Upper lobe of left lung (tissue), 4 donors: ENCODE measurements at regions not wholly inside any gene's neighbourhood (a gene's known extent, or its start where the extent isn't known, plus 50 kb on each side); places are given as distances from the start of the nearest gene placed in this dataset.

Source experiments
- EP300 ChIP-seq, 4 donors: sonication (generic); formaldehyde crosslinking; IDR thresholded peaks; one replicate each; pipeline ENCODE4 v1.5.1; 2017; ENCODE audit warnings: antibody characterized with exemption in 4 of 4, control low read depth in 2 of 4
- POLR2A ChIP-seq, 4 donors: fragments of 450-650 bp; IDR thresholded peaks; one replicate each; pipeline ENCODE4 v1.5.1; 2016 to 2017; ENCODE audit warnings: antibody characterized with exemption in 4 of 4, mild to moderate bottlenecking in 2 of 4
- POLR2AphosphoS5 ChIP-seq, 2 donors: sonication (generic); formaldehyde crosslinking; IDR thresholded peaks; one replicate each; pipeline ENCODE4 v1.5.1; 2017; ENCODE audit warnings: antibody characterized with exemption in 2 of 2
- TF ChIP-seq, protein P1 (sequence below), 6 experiments: fragments of 450-650 bp in 4 of 6; fragments of 200-600 bp in 2 of 6; sonication (generic) in 2 of 6; IDR thresholded peaks; one replicate each; pipeline ENCODE4 v1.5.1; 2016 to 2019; ENCODE audit warnings: antibody characterized with exemption in 6 of 6

DNA sequence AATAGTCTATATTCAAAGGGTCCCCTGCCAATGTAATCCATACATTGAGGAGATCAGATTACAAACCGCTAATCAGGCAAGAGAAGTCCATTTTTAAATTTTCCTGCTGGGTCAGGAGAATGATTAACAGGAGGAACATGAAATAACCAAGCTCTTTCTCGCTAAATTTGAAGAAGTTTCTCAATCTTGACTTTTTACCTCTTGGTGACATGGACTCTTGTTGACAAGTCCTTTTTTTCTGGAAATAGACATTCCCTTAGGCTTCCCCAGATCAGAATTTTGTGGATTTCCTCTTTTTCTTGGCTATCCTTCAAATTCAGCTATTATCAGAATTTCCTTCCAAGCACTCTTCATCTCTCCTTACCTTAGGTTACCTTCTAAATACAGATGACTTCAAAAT is 153.0 kb upstream of the LRATD1 start:
- TF ChIP-seq, protein P1, sequence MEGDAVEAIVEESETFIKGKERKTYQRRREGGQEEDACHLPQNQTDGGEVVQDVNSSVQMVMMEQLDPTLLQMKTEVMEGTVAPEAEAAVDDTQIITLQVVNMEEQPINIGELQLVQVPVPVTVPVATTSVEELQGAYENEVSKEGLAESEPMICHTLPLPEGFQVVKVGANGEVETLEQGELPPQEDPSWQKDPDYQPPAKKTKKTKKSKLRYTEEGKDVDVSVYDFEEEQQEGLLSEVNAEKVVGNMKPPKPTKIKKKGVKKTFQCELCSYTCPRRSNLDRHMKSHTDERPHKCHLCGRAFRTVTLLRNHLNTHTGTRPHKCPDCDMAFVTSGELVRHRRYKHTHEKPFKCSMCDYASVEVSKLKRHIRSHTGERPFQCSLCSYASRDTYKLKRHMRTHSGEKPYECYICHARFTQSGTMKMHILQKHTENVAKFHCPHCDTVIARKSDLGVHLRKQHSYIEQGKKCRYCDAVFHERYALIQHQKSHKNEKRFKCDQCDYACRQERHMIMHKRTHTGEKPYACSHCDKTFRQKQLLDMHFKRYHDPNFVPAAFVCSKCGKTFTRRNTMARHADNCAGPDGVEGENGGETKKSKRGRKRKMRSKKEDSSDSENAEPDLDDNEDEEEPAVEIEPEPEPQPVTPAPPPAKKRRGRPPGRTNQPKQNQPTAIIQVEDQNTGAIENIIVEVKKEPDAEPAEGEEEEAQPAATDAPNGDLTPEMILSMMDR (IDR thresholded peaks at IDR 0.05), result no peak
- TF ChIP-seq EP300 (IDR thresholded peaks at IDR 0.05), result no peak
- no peak for TF ChIP-seq POLR2A (IDR thresholded peaks at IDR 0.05)
- no peak for TF ChIP-seq POLR2AphosphoS5 (IDR thresholded peaks at IDR 0.05)
